BLaER1 (cell line): ENCODE measurements at regions not wholly inside any gene's neighbourhood (a gene's known extent, or its start where the extent isn't known, plus 50 kb on each side); places are given as distances from the start of the nearest gene placed in this dataset.

ENCODE experiments used
- H3K27ac ChIP-seq: shearing (Covaris generic); formaldehyde crosslinking; 2 replicates; pipeline ENCODE4 v1.8.1; 2022
- H3K27me3 ChIP-seq: shearing (Covaris generic); formaldehyde crosslinking; 2 replicates; pipeline ENCODE4 v1.8.1; 2022
- H3K36me3 ChIP-seq: shearing (Covaris generic); formaldehyde crosslinking; 2 replicates; pipeline ENCODE4 v1.8.1; 2022
- H3K4me1 ChIP-seq: shearing (Covaris generic); formaldehyde crosslinking; 2 replicates; pipeline ENCODE4 v1.8.1; 2022
- H3K4me2 ChIP-seq: shearing (Covaris generic); formaldehyde crosslinking; 2 replicates; pipeline ENCODE4 v1.8.1; 2022
- H3K4me3 ChIP-seq: shearing (Covaris generic); formaldehyde crosslinking; 2 replicates; pipeline ENCODE4 v1.8.1; 2022
- H3K9ac ChIP-seq: shearing (Covaris generic); formaldehyde crosslinking; 2 replicates; pipeline ENCODE4 v1.8.1; 2022
- H3K9me3 ChIP-seq: shearing (Covaris generic); formaldehyde crosslinking; 2 replicates; pipeline ENCODE4 v1.8.1; 2022
- H4K20me1 ChIP-seq: shearing (Covaris generic); formaldehyde crosslinking; 2 replicates; pipeline ENCODE4 v1.8.1; 2022
- Cebpa-rat ChIP-seq: shearing (Covaris generic); IDR thresholded peaks from 2 replicates; pipeline ENCODE4 v1.8.1; 2022

DNA sequence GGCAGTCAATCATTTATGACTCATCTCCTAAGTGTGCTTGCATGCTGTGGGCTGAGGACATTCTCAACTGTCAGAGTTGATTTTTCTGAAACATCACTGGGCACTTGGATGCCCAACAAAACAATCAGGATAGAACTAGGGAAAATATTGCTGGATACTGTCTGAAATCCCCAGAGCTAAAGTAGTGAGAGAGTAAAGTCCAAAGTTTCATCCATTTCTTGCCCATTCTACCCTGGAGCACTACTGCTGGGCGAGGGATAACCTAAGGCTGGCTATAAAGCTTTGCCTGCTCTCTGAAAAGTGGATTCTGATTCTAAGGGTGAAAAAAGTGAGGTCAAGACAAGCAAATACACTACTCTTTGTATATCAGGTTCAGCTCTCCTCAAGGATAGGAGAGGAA lies 279.6 kb upstream of the EDA2R start:
- no peak for TF ChIP-seq Cebpa-rat
- H3K9ac ChIP-seq = no peak overlapping the region
- 0 out of 2 replicates have a peak, but pooled peaks cover 9% of the 10 kb centered on the region for H3K4me1 ChIP-seq
- no peak overlapping the region for H3K27ac ChIP-seq
- H4K20me1 ChIP-seq = no peaks in the 10 kb centered on the region
- H3K9me3 ChIP-seq = no peaks in the 10 kb centered on the region
- H3K27me3 ChIP-seq = peaks cover 19% of the 10 kb centered on the region
- H3K4me2 ChIP-seq = no peak overlapping the region
- no peak overlapping the region for H3K4me3 ChIP-seq
- H3K36me3 ChIP-seq = no peaks in the 10 kb centered on the region

DNA sequence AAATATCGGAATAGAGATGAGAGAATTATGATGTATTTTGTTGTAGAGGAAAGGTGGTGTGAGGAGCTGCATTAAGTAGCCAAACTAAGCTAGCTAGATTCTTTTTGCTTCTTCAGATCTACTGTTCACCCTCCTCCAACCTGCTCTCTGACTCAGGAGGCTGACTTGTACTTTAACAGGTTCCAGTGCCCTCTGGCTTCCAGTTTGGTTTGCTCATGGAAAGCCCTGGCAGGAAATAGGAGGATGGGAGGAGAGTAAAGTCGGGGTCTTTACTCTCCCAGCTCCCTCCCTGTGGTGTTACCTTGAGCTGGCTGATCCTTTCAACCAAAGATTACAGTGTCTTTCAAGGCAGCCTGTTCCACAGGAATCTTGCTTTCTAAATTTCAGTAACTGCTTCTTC lies 277.0 kb upstream of the EDA2R start:
- Histone ChIP-seq H4K20me1 (no peaks in the 10 kb centered on the region), H3K36me3 (no peaks in the 10 kb centered on the region), H3K4me3 (no peak overlapping the region), H3K27ac (no peak overlapping the region), H3K9me3 (no peaks in the 10 kb centered on the region), H3K9ac (no peak overlapping the region), H3K4me2 (no peak overlapping the region), H3K27me3 (peaks cover 27% of the 10 kb centered on the region), H3K4me1 (0 out of 2 replicates have a peak, but pooled peaks cover 8% of the 10 kb centered on the region)
- no peak for TF ChIP-seq Cebpa-rat

DNA sequence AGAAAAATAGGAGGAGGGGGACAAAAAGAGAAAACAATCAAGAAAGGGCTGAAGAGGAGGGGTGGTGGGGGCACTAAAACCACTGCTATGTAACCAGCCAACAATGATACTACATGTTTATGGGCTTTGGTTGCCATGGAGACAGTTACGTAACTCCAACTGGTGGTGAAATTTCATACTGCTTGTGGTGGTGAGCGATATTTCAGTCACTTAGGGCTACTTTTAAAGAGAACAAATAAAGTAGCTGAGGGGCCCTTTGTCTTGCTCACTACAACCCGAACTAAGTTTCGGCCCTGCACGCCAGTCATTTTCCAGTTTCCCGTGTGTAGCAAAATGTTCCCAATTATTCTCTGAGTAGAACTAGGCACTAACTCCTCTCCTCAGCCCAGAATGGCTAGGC lies 275.2 kb upstream of the EDA2R start:
- Histone ChIP-seq H3K36me3 (no peaks in the 10 kb centered on the region), H3K4me2 (no peak overlapping the region), H4K20me1 (no peaks in the 10 kb centered on the region), H3K9ac (no peak overlapping the region), H3K4me3 (no peak overlapping the region), H3K4me1 (no peaks in the 10 kb centered on the region), H3K9me3 (no peaks in the 10 kb centered on the region), H3K27ac (no peak overlapping the region), H3K27me3 (peaks cover 27% of the 10 kb centered on the region)
- no peak for TF ChIP-seq Cebpa-rat

DNA sequence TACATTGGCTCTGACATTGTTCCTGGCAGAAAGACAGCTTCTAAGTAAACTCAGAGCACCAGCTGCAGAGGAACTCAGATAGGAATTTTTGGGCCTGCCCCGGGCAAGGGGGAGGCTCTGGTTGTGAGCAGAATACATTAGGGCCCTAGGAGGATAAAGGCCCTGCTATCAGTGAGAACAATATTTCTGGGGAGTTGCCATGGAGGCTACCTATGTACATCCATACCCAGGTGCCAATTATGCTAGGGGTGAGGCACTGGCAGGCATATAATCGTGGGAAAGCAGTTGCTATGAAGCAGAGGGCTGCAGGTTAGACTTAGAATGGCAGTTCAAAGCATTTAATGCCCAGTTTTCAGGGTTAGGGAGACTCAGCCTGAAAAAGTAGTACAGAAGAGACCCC lies 273.5 kb upstream of the EDA2R start:
- Histone ChIP-seq H3K27ac (no peak overlapping the region), H3K36me3 (no peaks in the 10 kb centered on the region), H3K4me3 (no peak overlapping the region), H3K4me1 (no peaks in the 10 kb centered on the region), H4K20me1 (no peaks in the 10 kb centered on the region), H3K27me3 (peaks cover 27% of the 10 kb centered on the region), H3K4me2 (no peak overlapping the region), H3K9ac (no peak overlapping the region), H3K9me3 (no peaks in the 10 kb centered on the region)
- no peak for TF ChIP-seq Cebpa-rat

DNA sequence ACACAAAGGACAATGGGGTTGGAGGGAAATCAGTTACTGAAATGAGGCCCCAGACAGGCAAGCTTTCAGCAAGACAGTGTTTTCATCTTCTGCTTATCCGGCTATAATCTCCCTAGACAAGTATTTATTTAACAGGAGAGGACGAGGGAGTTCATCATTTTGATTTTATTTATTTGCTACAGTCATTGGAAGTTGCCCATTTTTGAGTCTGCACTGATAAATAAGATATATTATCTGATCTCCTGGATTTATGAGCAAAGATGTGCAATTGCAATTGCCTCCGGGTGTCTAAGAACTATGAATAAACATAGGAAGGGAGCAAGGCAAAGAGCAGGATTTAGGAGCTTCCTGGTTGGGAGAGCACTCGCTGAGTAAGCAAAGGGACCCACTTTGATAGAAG lies 263.2 kb upstream of the EDA2R start:
- no peak for TF ChIP-seq Cebpa-rat
- no peaks in the 10 kb centered on the region for H4K20me1 ChIP-seq
- no peaks in the 10 kb centered on the region for H3K4me1 ChIP-seq

DNA sequence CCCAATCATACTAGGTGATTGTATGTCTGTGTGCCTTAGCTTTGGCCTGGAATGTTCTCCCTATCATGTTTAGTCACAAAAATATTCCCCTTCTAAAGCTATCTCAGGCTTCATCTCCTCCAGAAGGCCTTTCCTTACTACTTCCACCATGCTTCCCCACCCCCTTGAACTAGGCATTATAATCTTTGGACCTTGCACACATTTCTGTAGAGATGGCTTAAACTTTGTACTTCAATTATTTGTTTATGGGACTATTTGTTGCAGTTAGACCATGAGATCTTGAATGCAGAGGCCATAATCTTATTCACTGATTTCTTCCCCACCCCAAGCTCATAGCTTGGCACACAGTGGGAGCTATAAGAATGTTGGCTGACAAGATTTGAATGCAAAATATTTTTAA lies 262.0 kb upstream of the EDA2R start:
- Histone ChIP-seq H3K4me1 (no peaks in the 10 kb centered on the region), H4K20me1 (no peaks in the 10 kb centered on the region), H3K9me3 (no peaks in the 10 kb centered on the region), H3K9ac (no peak overlapping the region), H3K4me3 (no peak overlapping the region), H3K4me2 (no peak overlapping the region), H3K36me3 (no peaks in the 10 kb centered on the region), H3K27me3 (peaks cover 45% of the 10 kb centered on the region), H3K27ac (no peak overlapping the region)
- TF ChIP-seq Cebpa-rat = no peak

More for the DNA sequence above, 263.2 kb upstream of the EDA2R start:
- H3K27me3 ChIP-seq = peaks cover 40% of the 10 kb centered on the region
- no peak overlapping the region for H3K9ac ChIP-seq
- no peak overlapping the region for H3K4me3 ChIP-seq
- no peaks in the 10 kb centered on the region for H3K36me3 ChIP-seq
- no peaks in the 10 kb centered on the region for H3K9me3 ChIP-seq
- H3K4me2 ChIP-seq = no peak overlapping the region
- H3K27ac ChIP-seq = no peak overlapping the region

DNA sequence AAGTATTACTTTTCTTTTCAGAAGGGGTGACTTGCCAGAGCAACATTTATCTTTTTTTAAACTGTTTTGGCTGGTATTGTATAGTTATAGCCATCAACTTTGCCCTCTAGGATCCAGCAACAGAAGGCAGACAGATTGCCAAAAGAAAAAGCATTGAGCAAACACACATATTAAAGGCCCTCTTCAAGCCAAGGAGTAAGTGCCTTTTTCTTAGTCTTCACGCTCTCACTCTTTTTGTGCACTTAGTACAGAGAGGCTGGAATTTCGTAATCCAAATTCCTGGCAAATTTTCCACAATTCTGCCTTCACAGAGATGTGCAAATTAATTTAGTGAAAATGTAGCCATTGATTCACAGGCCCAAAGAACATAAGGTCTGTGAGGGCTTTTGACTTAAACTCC lies 253.1 kb upstream of the EDA2R start:
- Histone ChIP-seq H4K20me1 (no peaks in the 10 kb centered on the region), H3K36me3 (no peaks in the 10 kb centered on the region), H3K4me2 (no peak overlapping the region), H3K9me3 (no peaks in the 10 kb centered on the region), H3K27me3 (peaks cover 59% of the 10 kb centered on the region), H3K4me3 (no peak overlapping the region), H3K27ac (no peak overlapping the region), H3K4me1 (no peaks in the 10 kb centered on the region; the same call in 1 of the 2 replicates), H3K9ac (no peak overlapping the region)
- TF ChIP-seq Cebpa-rat = no peak

DNA sequence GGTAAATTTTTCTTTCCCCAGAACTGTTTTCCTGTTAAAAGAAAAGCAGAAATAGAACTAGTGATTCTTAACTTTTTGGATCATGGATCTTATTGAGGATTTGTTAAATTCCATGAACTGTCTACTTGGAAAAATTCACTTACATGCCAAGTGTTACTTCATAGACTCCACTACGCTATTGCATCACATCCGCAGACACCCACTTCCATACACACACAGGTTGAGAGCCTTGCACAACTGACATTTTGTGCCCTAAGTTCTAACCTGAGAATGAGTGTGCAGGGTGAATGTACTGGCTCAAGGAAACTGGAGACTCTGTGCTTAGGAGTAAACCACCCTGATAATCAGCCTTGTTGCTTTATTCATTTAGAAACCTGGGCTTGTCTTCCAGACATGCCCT lies 250.5 kb upstream of the EDA2R start:
- no peaks in the 10 kb centered on the region for H3K36me3 ChIP-seq
- no peak overlapping the region for H3K9ac ChIP-seq
- peaks cover 47% of the 10 kb centered on the region for H3K27me3 ChIP-seq
- no peaks in the 10 kb centered on the region for H4K20me1 ChIP-seq
- H3K4me1 ChIP-seq = no peaks in the 10 kb centered on the region; the same call in 1 of the 2 replicates
- H3K27ac ChIP-seq = no peak overlapping the region
- TF ChIP-seq Cebpa-rat = no peak
- no peaks in the 10 kb centered on the region for H3K9me3 ChIP-seq
- no peak overlapping the region for H3K4me3 ChIP-seq
- no peak overlapping the region for H3K4me2 ChIP-seq

DNA sequence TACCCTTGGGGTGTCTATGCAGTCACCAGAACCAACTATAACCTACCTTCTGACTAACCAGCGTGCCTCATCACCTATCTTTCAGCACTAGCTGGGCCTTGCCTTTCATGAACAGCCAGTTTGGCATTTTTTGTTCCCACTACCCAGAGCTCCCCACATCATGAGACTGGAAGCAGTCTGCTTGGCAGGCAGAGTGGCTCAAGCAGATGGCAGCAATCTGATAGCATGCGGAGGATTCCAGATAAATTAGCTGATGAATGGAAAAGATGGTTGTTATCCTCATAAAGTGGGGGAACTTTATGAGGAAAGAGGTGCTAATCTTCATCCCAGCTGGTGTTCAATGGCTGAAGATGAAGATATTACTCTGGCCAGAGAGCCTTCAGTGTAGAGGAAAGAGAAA lies 243.2 kb upstream of the EDA2R start:
- Histone ChIP-seq H3K9ac (no peak overlapping the region), H3K9me3 (no peaks in the 10 kb centered on the region), H3K4me3 (no peak overlapping the region)

DNA sequence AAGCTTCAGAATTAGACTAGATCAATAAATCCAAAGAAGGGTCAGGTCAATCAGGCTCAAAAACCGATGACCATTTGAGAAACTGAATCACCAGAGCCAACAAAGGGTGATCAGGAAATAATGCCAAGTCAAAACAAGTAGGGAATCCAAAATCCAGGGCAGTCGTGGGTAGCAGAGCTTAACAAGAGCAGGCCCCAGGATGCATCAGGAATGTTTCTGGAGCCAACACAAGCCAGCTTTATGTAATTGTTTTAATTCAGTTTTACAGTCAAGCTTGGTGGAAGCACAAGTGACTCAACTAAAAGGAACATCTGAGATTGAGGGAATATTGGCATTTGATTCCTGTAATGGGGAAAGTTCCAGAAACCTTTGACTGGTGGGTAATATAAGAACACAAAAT lies 237.9 kb upstream of the EDA2R start:
- TF ChIP-seq Cebpa-rat = no peak
- no peak overlapping the region for H3K4me2 ChIP-seq
- no peak overlapping the region for H3K9ac ChIP-seq
- H3K4me3 ChIP-seq = no peak overlapping the region
- no peaks in the 10 kb centered on the region for H4K20me1 ChIP-seq
- H3K36me3 ChIP-seq = no peaks in the 10 kb centered on the region
- no peaks in the 10 kb centered on the region for H3K9me3 ChIP-seq
- peaks cover 3% of the 10 kb centered on the region; the same call in 1 of the 2 replicates for H3K27me3 ChIP-seq
- H3K4me1 ChIP-seq = no peaks in the 10 kb centered on the region
- no peak overlapping the region for H3K27ac ChIP-seq

More for the DNA sequence above, 243.2 kb upstream of the EDA2R start:
- Histone ChIP-seq H3K4me1 (no peaks in the 10 kb centered on the region), H4K20me1 (no peaks in the 10 kb centered on the region), H3K36me3 (no peaks in the 10 kb centered on the region), H3K4me2 (no peak overlapping the region), H3K27me3 (no peaks in the 10 kb centered on the region; the same call in 1 of the 2 replicates), H3K27ac (no peak overlapping the region)
- no peak for TF ChIP-seq Cebpa-rat

DNA sequence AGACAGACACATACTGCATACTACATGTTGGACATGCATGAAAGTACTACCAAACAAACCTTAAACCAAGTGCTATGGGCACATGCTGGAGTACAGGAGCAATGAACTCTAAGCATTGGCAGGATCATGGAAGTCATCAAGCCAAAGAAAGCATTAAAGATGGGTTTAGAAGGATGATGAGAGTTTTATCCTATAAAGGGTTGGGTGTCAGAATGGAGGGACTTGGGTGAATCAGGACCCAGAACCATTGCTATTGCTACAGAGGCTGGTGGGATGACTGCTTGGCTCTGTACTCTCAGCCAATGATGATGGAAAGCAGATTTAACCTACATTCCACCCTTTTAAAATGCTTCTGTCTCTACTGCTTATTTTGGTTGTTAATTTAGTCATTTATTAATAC lies 233.9 kb upstream of the EDA2R start:
- Histone ChIP-seq H3K27ac (no peak overlapping the region), H3K4me1 (no peaks in the 10 kb centered on the region), H3K4me3 (no peak overlapping the region), H3K27me3 (peaks cover 3% of the 10 kb centered on the region; the same call in 1 of the 2 replicates), H3K36me3 (no peaks in the 10 kb centered on the region), H3K9ac (no peak overlapping the region), H3K9me3 (no peaks in the 10 kb centered on the region), H3K4me2 (no peak overlapping the region), H4K20me1 (no peaks in the 10 kb centered on the region)
- no peak for TF ChIP-seq Cebpa-rat
